ENCODE measurements at regions not wholly inside any gene's neighbourhood (a gene's known extent, or its start where the extent isn't known, plus 50 kb on each side); places are given as distances from the start of the nearest gene placed in this dataset.

- TF ChIP-seq ZNF274 (IDR thresholded peaks at IDR 0.05; ENCODE audit: low read depth, low read length) (no peak), YY1 (IDR thresholded peaks at IDR 0.05; ENCODE audit: insufficient read depth, insufficient read length) (no peak)
Observed at GRCh38 chr4:170167678-170168077, 77.9 kb upstream of the AADAT start.

Measured in NT2/D1 (cell line).